Endothelial cell of umbilical vein (primary cell): ENCODE measurements at regions not wholly inside any gene's neighbourhood (a gene's known extent, or its start where the extent isn't known, plus 50 kb on each side); places are given as distances from the start of the nearest gene placed in this dataset.
"Not testable (repeated sequence)": the region's sequence is repeated elsewhere in the genome, so short reads cannot be mapped to it uniquely, and the experiment has no call there.

ENCODE experiments used
- BruUV-seq: library from RNA; stranded (reverse); fragments of 400-500 nt; replicated peaks from 2 replicates; lab custom pipeline; 2021; lab: Mats Ljungman, UMichigan
- CTCF ChIA-PET: fragments of 300-600, 350-600 bp; sonication (Branson Sonifier 250); formaldehyde crosslinking; loops from one replicate; lab custom pipeline; 2021; ENCODE audit warnings: antibody characterized with exemption, inconsistent platforms; lab: Charles Lee
- POLR2A ChIA-PET: fragments of 300-600, 350-600 bp; sonication (Branson Sonifier 250); formaldehyde crosslinking; loops from one replicate; lab custom pipeline; 2021; ENCODE audit warnings: antibody characterized with exemption, inconsistent platforms; lab: Charles Lee
- DNase-seq: peaks from one replicate; pipeline ENCODE4 v3.0.0-alpha.2; 2011; ENCODE audit warnings: low read depth, low spot score
- FAIRE-seq: peaks from 2 replicates; lab custom pipeline; 2011; peaks lifted over from hg19 to GRCh38; lab: Jason Lieb, UNC
- H2AFZ ChIP-seq: 2 replicates; pipeline ENCODE4 v1.6.0; 2012; ENCODE audit warnings: low read depth, low read length, control low read depth, inconsistent platforms
- H3K27ac ChIP-seq: 2 replicates; pipeline ENCODE4 v1.5.1; 2011; ENCODE audit warnings: low read depth, mild to moderate bottlenecking, control low read depth, low read length, moderate library complexity; ENCODE audit not compliant: insufficient read depth
- H3K27me3 ChIP-seq, 2 experiments: 2 replicates each; pipeline versions ENCODE4 v1.6.0 to v1.6.1; 2011; ENCODE audit warnings: low read length in 2 of 2, mixed read lengths in 1 of 2; ENCODE audit not compliant: control insufficient read depth in 2 of 2, insufficient read depth in 2 of 2
- H3K36me3 ChIP-seq, 2 experiments: 2 replicates in 1 of 2; 3 replicates in 1 of 2; pipeline ENCODE4 v1.5.1; 2011; ENCODE audit warnings: low read length in 2 of 2, mild to moderate bottlenecking in 1 of 2, moderate library complexity in 1 of 2; ENCODE audit not compliant: control insufficient read depth in 2 of 2, insufficient read depth in 2 of 2; ENCODE audit errors: extremely low read depth in 1 of 2
- H3K4me1 ChIP-seq: 3 replicates; pipeline ENCODE4 v1.5.1; 2011; ENCODE audit warnings: mild to moderate bottlenecking, low read length; ENCODE audit not compliant: control insufficient read depth, insufficient read depth; ENCODE audit errors: extremely low read depth
- H3K4me2 ChIP-seq: 2 replicates; pipeline ENCODE4 v1.6.1; 2011; ENCODE audit warnings: low read length, control low read depth, mixed read lengths; ENCODE audit not compliant: insufficient read depth
- H3K4me3 ChIP-seq, 3 experiments: fragments of 200-600 bp in 1 of 3; sonication (generic), shearing (Covaris generic) in 1 of 3; replicated peaks in 1 of 3; 2 replicates each; pipeline ENCODE4 v1.5.1; 2011 to 2016; ENCODE audit warnings: control low read depth in 3 of 3, low read length in 3 of 3, mild to moderate bottlenecking in 2 of 3, inconsistent platforms in 1 of 3, low read depth in 1 of 3, moderate library complexity in 1 of 3; ENCODE audit not compliant: insufficient read depth in 1 of 3
- H3K79me2 ChIP-seq: 2 replicates; pipeline ENCODE4 v1.6.0; 2012; ENCODE audit warnings: low read length, inconsistent platforms; ENCODE audit not compliant: control insufficient read depth, insufficient read depth
- H3K9ac ChIP-seq: replicated peaks from 2 replicates; pipeline ENCODE3; 2011; ENCODE audit warnings: low read length, control low read depth; ENCODE audit not compliant: insufficient read depth; ENCODE audit errors: extremely low read depth
- H3K9me1 ChIP-seq: replicated peaks from 3 replicates; pipeline ENCODE4 v1.6.0; 2011; ENCODE audit warnings: mild to moderate bottlenecking, low read length; ENCODE audit not compliant: control insufficient read depth, insufficient read depth; ENCODE audit errors: extremely low read depth
- H3K9me3 ChIP-seq: replicated peaks from 2 replicates; pipeline ENCODE4 v1.5.1; 2012; ENCODE audit warnings: low read length, inconsistent platforms; ENCODE audit not compliant: control insufficient read depth, insufficient read depth
- H4K20me1 ChIP-seq: replicated peaks from 2 replicates; pipeline ENCODE3; 2011; ENCODE audit warnings: mild to moderate bottlenecking, low read length; ENCODE audit not compliant: control insufficient read depth, insufficient read depth; ENCODE audit errors: extremely low read depth
- CTCF ChIP-seq, 2 donors: IDR thresholded peaks; 1 replicate in 1 of 2; 2 replicates in 1 of 2; pipeline ENCODE4 v1.5.1; 2011; ENCODE audit warnings: low read length in 2 of 2, mild to moderate bottlenecking in 2 of 2, moderate library complexity in 2 of 2, control low read depth in 1 of 2, inconsistent platforms in 1 of 2, low read depth in 1 of 2; ENCODE audit not compliant: insufficient read depth in 1 of 2; ENCODE audit errors: extremely low read depth in 1 of 2
- dilution Hi-C: fragments of 300-500 bp; cut with MboI; formaldehyde crosslinking; loops from one replicate; pipeline ENCODE4 v1.15.0; 2019; ENCODE audit warnings: low sequenced_read_pairs; ENCODE audit not compliant: extremely low pct_ligation_motif_present
- intact Hi-C: fragments of 100-400 bp; cut with micrococcal nuclease; formaldehyde crosslinking; loops from one replicate; pipeline ENCODE4 v1.10.0; 2022

GRCh38 chr4:9000505-9001001 is 128.9 kb upstream of the HMX1 start:
- H3K4me3 ChIP-seq, H3K79me2 ChIP-seq, H3K4me2 ChIP-seq, H4K20me1 ChIP-seq, H3K27me3 ChIP-seq, H3K9me3 ChIP-seq, H3K27ac ChIP-seq, BruUV-seq, H3K9me1 ChIP-seq, H3K4me1 ChIP-seq, H2AFZ ChIP-seq, H3K9ac ChIP-seq, dilution Hi-C loops, intact Hi-C loops, POLR2A ChIA-PET, FAIRE-seq, H3K36me3 ChIP-seq: not testable (repeated sequence)
- peak; percentile 12 for DNase-seq
- TF ChIP-seq CTCF (IDR thresholded peaks at IDR 0.05; ENCODE audit: extremely low read depth in 1 of 2, insufficient read depth in 1 of 2, low read depth in 1 of 2, low read length in 2 of 2) = peak; percentile 57 to 69
- CTCF ChIA-PET = interaction anchor here (0.6 to 1.0 kb wide), 9 partner anchors 9 to 1063 kb away, joined by 3 to 7 read pairs (median 4); no protein-coding TSS in a partner anchor

GRCh38 chr4:8992981-8993380 is 121.3 kb upstream of the HMX1 start:
- intact Hi-C loops = not testable (repeated sequence)

GRCh38 chr4:8991449-8991848 is 119.8 kb upstream of the HMX1 start:
- POLR2A ChIA-PET, intact Hi-C loops, H3K4me1 ChIP-seq, H3K79me2 ChIP-seq, H3K9me1 ChIP-seq, H3K27me3 ChIP-seq, H3K27ac ChIP-seq, H3K9ac ChIP-seq, H3K4me2 ChIP-seq, H3K36me3 ChIP-seq, H3K9me3 ChIP-seq, BruUV-seq, H3K4me3 ChIP-seq, FAIRE-seq, H2AFZ ChIP-seq, DNase-seq, H4K20me1 ChIP-seq, CTCF ChIA-PET, dilution Hi-C loops: not testable (repeated sequence)

More at GRCh38 chr4:8992981-8993380, 121.3 kb upstream of the HMX1 start:
- dilution Hi-C loops, H2AFZ ChIP-seq, H3K9me1 ChIP-seq, H3K9me3 ChIP-seq, POLR2A ChIA-PET, H3K4me2 ChIP-seq, H3K27me3 ChIP-seq, FAIRE-seq, H3K4me3 ChIP-seq, BruUV-seq, CTCF ChIA-PET, H3K79me2 ChIP-seq, H3K9ac ChIP-seq, DNase-seq, H3K27ac ChIP-seq, H4K20me1 ChIP-seq, H3K4me1 ChIP-seq, H3K36me3 ChIP-seq: not testable (repeated sequence)

- H3K27me3 ChIP-seq, H3K9me3 ChIP-seq, H3K9ac ChIP-seq, intact Hi-C loops, DNase-seq, H3K27ac ChIP-seq, H4K20me1 ChIP-seq, H3K4me3 ChIP-seq, H3K4me2 ChIP-seq, FAIRE-seq, H3K4me1 ChIP-seq, POLR2A ChIA-PET, BruUV-seq, H3K79me2 ChIP-seq, H3K36me3 ChIP-seq, dilution Hi-C loops, H2AFZ ChIP-seq, H3K9me1 ChIP-seq: not testable (repeated sequence)
- CTCF ChIA-PET = interaction anchor here (1.3 kb wide), 1 partner anchor 10 kb away, joined by 4 read pairs; no protein-coding TSS in a partner anchor
Observed at GRCh38 chr4:8990341-8990740, 118.7 kb upstream of the HMX1 start.
